Keratinocyte (primary cell): ENCODE measurements at regions not wholly inside any gene's neighbourhood (a gene's known extent, or its start where the extent isn't known, plus 50 kb on each side); places are given as distances from the start of the nearest gene placed in this dataset.

Source experiments
- DNase-seq: peaks from one replicate; pipeline ENCODE4 v3.0.0-alpha.2; 2011; ENCODE audit warnings: low read depth, missing footprints, low spot score
- FAIRE-seq: peaks from 2 replicates; lab custom pipeline; 2011; peaks lifted over from hg19 to GRCh38; lab: Jason Lieb, UNC
- H2AFZ ChIP-seq: 2 replicates; pipeline ENCODE4 v1.6.0; 2012; ENCODE audit warnings: low read length, control low read depth, inconsistent platforms; ENCODE audit not compliant: control insufficient read depth
- H3K27ac ChIP-seq: 2 replicates; pipeline ENCODE4 v1.5.1; 2011; ENCODE audit warnings: low read length; ENCODE audit not compliant: control insufficient read depth, insufficient read depth
- H3K27me3 ChIP-seq: 3 replicates; pipeline ENCODE4 v1.6.0; 2011; ENCODE audit warnings: low read length; ENCODE audit not compliant: control insufficient read depth, insufficient read depth; ENCODE audit errors: extremely low read depth
- H3K36me3 ChIP-seq, 2 experiments: 2 replicates in 1 of 2; 3 replicates in 1 of 2; pipeline ENCODE4 v1.5.1; 2011; ENCODE audit warnings: low read length in 2 of 2, mild to moderate bottlenecking in 1 of 2; ENCODE audit not compliant: control insufficient read depth in 2 of 2, insufficient read depth in 2 of 2; ENCODE audit errors: extremely low read depth in 1 of 2
- H3K4me1 ChIP-seq: 3 replicates; pipeline ENCODE4 v1.5.1; 2011; ENCODE audit warnings: low read length; ENCODE audit not compliant: control insufficient read depth, insufficient read depth; ENCODE audit errors: extremely low read depth
- H3K4me2 ChIP-seq: 3 replicates; pipeline ENCODE4 v1.6.0; 2011; ENCODE audit warnings: low read depth, low read length; ENCODE audit not compliant: control insufficient read depth, insufficient read depth; ENCODE audit errors: extremely low read depth
- H3K4me3 ChIP-seq, 3 experiments: fragments of 200-600 bp in 1 of 3; sonication (generic) in 1 of 3; 2 replicates in 2 of 3; 3 replicates in 1 of 3; pipeline ENCODE4 v1.5.1; 2011 to 2016; ENCODE audit warnings: low read length in 3 of 3, mild to moderate bottlenecking in 3 of 3, control low read depth in 2 of 3, inconsistent platforms in 1 of 3, low read depth in 1 of 3, mixed read lengths in 1 of 3, mixed run types in 1 of 3, moderate library complexity in 1 of 3; ENCODE audit not compliant: control insufficient read depth in 2 of 3, insufficient read depth in 2 of 3; ENCODE audit errors: extremely low read depth in 1 of 3
- H3K79me2 ChIP-seq: 2 replicates; pipeline ENCODE4 v1.6.0; 2012; ENCODE audit warnings: low read length; ENCODE audit not compliant: control insufficient read depth, insufficient read depth
- H3K9ac ChIP-seq: 3 replicates; pipeline ENCODE4 v1.6.0; 2011; ENCODE audit warnings: low read length; ENCODE audit not compliant: control insufficient read depth, insufficient read depth; ENCODE audit errors: extremely low read depth
- H3K9me1 ChIP-seq: 3 replicates; pipeline ENCODE4 v1.6.0; 2011; ENCODE audit warnings: low read length; ENCODE audit not compliant: control insufficient read depth, insufficient read depth; ENCODE audit errors: extremely low read depth
- H3K9me3 ChIP-seq: 2 replicates; pipeline ENCODE4 v1.5.1; 2012; ENCODE audit warnings: low read depth, low read length; ENCODE audit not compliant: control insufficient read depth
- H4K20me1 ChIP-seq: 3 replicates; pipeline ENCODE4 v1.6.0; 2011; ENCODE audit warnings: low read length; ENCODE audit not compliant: control insufficient read depth, insufficient read depth; ENCODE audit errors: extremely low read depth
- EZH2 ChIP-seq: IDR thresholded peaks from one replicate; pipeline ENCODE4 v1.6.1; 2012; ENCODE audit warnings: inconsistent platforms, mild to moderate bottlenecking, low read length, moderate library complexity
- dilution Hi-C: fragments of 300-500 bp; cut with MboI; formaldehyde crosslinking; loops from one replicate; pipeline ENCODE4 v1.7.0; 2020; ENCODE audit warnings: low sequenced_read_pairs; ENCODE audit not compliant: extremely low pct_ligation_motif_present
- TF ChIP-seq, protein P1 (sequence below), 3 experiments: IDR thresholded peaks in 1 of 3; conservative IDR thresholded peaks in 1 of 3; optimal IDR thresholded peaks in 1 of 3; 2 replicates in 2 of 3; 3 replicates in 1 of 3; pipeline versions ENCODE3 to v1.5.1; 2011; ENCODE audit warnings: low read length in 3 of 3, mild to moderate bottlenecking in 3 of 3, moderate library complexity in 2 of 3, control low read depth in 1 of 3, inconsistent platforms in 1 of 3; ENCODE audit not compliant: insufficient read depth in 2 of 3; ENCODE audit errors: extremely low read depth in 1 of 3

DNA sequence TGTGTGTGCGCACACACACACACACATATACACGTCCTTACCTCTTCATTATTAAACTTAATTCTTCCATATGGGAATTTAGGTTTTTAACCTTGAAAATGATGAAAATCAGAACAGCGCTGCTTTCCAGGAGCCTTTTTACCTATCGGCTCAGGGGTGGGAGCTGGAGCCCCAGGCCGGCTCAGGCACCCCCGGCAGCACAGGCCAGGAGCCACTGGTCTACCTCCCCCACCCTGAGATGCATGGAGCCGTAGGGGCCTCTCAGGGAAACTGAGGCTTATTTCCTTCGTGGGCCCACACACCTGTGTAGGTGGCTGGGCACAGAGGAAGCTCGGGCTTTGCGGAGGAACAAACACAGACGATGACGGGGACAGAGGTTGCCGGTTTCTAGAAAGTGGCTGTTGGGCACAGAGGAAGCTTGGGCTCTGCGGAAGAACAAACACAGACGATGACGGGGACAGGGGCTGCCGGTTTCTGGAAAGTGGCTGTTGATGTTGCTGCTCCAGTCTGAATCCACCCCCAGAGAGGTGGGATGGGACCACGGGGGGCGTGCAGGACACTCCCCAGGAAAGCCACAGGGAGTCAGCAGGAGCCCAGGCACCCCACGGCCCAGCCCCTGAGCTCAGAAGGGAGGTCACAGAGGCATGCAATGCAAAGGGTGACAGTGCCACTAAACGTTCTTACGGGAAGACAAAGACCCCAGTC lies 149.4 kb downstream of the BRD1 start:
- H2AFZ ChIP-seq: no peak overlapping the region
- H3K4me1 ChIP-seq: no peaks in the 10 kb centered on the region
- TF ChIP-seq, protein P1, sequence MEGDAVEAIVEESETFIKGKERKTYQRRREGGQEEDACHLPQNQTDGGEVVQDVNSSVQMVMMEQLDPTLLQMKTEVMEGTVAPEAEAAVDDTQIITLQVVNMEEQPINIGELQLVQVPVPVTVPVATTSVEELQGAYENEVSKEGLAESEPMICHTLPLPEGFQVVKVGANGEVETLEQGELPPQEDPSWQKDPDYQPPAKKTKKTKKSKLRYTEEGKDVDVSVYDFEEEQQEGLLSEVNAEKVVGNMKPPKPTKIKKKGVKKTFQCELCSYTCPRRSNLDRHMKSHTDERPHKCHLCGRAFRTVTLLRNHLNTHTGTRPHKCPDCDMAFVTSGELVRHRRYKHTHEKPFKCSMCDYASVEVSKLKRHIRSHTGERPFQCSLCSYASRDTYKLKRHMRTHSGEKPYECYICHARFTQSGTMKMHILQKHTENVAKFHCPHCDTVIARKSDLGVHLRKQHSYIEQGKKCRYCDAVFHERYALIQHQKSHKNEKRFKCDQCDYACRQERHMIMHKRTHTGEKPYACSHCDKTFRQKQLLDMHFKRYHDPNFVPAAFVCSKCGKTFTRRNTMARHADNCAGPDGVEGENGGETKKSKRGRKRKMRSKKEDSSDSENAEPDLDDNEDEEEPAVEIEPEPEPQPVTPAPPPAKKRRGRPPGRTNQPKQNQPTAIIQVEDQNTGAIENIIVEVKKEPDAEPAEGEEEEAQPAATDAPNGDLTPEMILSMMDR (optimal IDR thresholded peaks at IDR 0.05 in 1 of 3, IDR thresholded peaks at IDR 0.05 in 1 of 3, conservative IDR thresholded peaks at IDR 0.05 in 1 of 3; ENCODE audit: extremely low read depth in 1 of 3, insufficient read depth in 2 of 3, low read length in 3 of 3): no peak
- no peak for TF ChIP-seq EZH2
- no peaks in the 10 kb centered on the region for H3K9me1 ChIP-seq
- DNase-seq (no peak), FAIRE-seq (no peak)
- no peak overlapping the region for H3K4me2 ChIP-seq
- H3K27ac ChIP-seq: no peak overlapping the region
- dilution Hi-C loops: no loop called here
- no peaks in the 10 kb centered on the region for H3K36me3 ChIP-seq
- H4K20me1 ChIP-seq: no peaks in the 10 kb centered on the region
- H3K9me3 ChIP-seq: no peaks in the 10 kb centered on the region
- H3K4me3 ChIP-seq: no peak overlapping the region
- no peak overlapping the region for H3K9ac ChIP-seq
- no peaks in the 10 kb centered on the region for H3K27me3 ChIP-seq
- H3K79me2 ChIP-seq: no peaks in the 10 kb centered on the region

DNA sequence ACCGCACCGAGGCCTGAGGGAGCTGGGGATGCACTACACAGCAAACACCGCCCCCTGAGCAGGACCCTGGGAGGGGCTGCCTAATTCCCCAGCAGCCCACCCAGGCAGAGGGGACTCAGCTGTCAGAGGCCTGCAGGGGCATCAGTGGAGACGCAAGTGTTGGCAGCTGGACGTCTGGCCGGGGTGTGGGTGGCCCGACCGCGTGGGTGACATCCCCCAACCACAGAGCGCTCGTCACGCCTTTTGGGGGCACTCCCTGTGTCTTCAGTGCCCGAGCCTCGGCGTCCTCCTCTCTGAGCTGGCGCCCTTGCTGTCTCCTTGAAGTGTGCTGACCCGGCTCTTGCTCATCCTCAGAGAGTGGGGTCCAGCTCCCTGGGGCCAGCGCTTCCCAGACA lies 150.2 kb downstream of the BRD1 start:
- TF ChIP-seq, protein P1 (optimal IDR thresholded peaks at IDR 0.05 in 1 of 3, IDR thresholded peaks at IDR 0.05 in 1 of 3, conservative IDR thresholded peaks at IDR 0.05 in 1 of 3; ENCODE audit: extremely low read depth in 1 of 3, insufficient read depth in 2 of 3, low read length in 3 of 3): no peak
- TF ChIP-seq EZH2: no peak
- Histone ChIP-seq H3K27me3 (no peaks in the 10 kb centered on the region), H3K79me2 (no peaks in the 10 kb centered on the region), H3K9me3 (no peaks in the 10 kb centered on the region), H3K4me2 (no peak overlapping the region), H3K36me3 (no peaks in the 10 kb centered on the region), H3K9ac (no peak overlapping the region), H3K4me1 (no peaks in the 10 kb centered on the region), H3K27ac (no peak overlapping the region), H3K9me1 (no peaks in the 10 kb centered on the region), H2AFZ (no peak overlapping the region), H4K20me1 (no peaks in the 10 kb centered on the region), H3K4me3 (no peak overlapping the region)
- DNase-seq: no peak
- dilution Hi-C loops: no loop called here
- FAIRE-seq: no peak
